GM21576 (cell line): ENCODE measurements at regions not wholly inside any gene's neighbourhood (a gene's known extent, or its start where the extent isn't known, plus 50 kb on each side); places are given as distances from the start of the nearest gene placed in this dataset.
"Not testable (repeated sequence)": the region's sequence is repeated elsewhere in the genome, so short reads cannot be mapped to it uniquely, and the experiment has no call there.

Experiments used
- ATAC-seq: cut with Tn5 transposase; IDR thresholded peaks from one replicate; pipeline ENCODE4 v1.9.1; 2021; ENCODE audit warnings: mild to moderate bottlenecking, moderate library complexity; ENCODE audit not compliant: unreplicated experiment

GRCh38 chr1:58836408-58836807 is 52.6 kb upstream of the JUN start:
- ATAC-seq, result no peak

- no peak for ATAC-seq
Measured at GRCh38 chr1:58837886-58838285, 54.0 kb upstream of the JUN start.

GRCh38 chr1:58839147-58839795 is 55.4 kb upstream of the JUN start:
- no peak for ATAC-seq

GRCh38 chr1:58839846-58840835 is 56.3 kb upstream of the JUN start:
- no peak for ATAC-seq

GRCh38 chr1:58841455-58841854 is 57.6 kb upstream of the JUN start:
- no peak for ATAC-seq

GRCh38 chr1:58842941-58843340 is 59.1 kb upstream of the JUN start:
- no peak for ATAC-seq

- ATAC-seq, result no peak
Measured at GRCh38 chr1:58844176-58844575, 60.3 kb upstream of the JUN start.

GRCh38 chr1:58845942-58846341 is 62.1 kb upstream of the JUN start:
- ATAC-seq, result no peak

GRCh38 chr1:58848818-58849411 is 65.1 kb upstream of the JUN start:
- no peak for ATAC-seq

GRCh38 chr1:58849551-58849950 is 65.7 kb upstream of the JUN start:
- ATAC-seq, result no peak

- ATAC-seq, result no peak
Measured at GRCh38 chr1:58850636-58851035, 66.8 kb upstream of the JUN start.

GRCh38 chr1:58852731-58853485 is 69.1 kb upstream of the JUN start:
- no peak for ATAC-seq

GRCh38 chr1:58854576-58854975 is 70.7 kb upstream of the JUN start:
- no peak for ATAC-seq

GRCh38 chr1:58855274-58856165 is 71.7 kb upstream of the JUN start:
- ATAC-seq, result no peak

GRCh38 chr1:58856281-58856680 is 72.4 kb upstream of the JUN start:
- not testable (repeated sequence) for ATAC-seq

GRCh38 chr1:58857680-58858673 is 74.1 kb upstream of the JUN start:
- peak; percentile 81 for ATAC-seq

GRCh38 chr1:58859769-58860485 is 76.1 kb upstream of the JUN start:
- no peak for ATAC-seq

GRCh38 chr1:58861076-58861475 is 77.2 kb upstream of the JUN start:
- no peak for ATAC-seq
